Vagina (tissue), 2 donors: ENCODE measurements at regions not wholly inside any gene's neighbourhood (a gene's known extent, or its start where the extent isn't known, plus 50 kb on each side); places are given as distances from the start of the nearest gene placed in this dataset.

Experiments
- DNase-seq, 2 donors: peaks; one replicate each; pipeline ENCODE4 v3.0.0-alpha.2; 2017; ENCODE audit errors: extremely low spot score in 2 of 2
- H3K27ac ChIP-seq: fragments of 200-600 bp; sonication (generic); one replicate; pipeline ENCODE4 v1.5.1; 2019
- H3K27me3 ChIP-seq: fragments of 200-600 bp; sonication (generic); one replicate; pipeline ENCODE4 v1.5.1; 2019
- H3K36me3 ChIP-seq, 2 donors: fragments of 200-600 bp; sonication (generic); one replicate each; pipeline ENCODE4 v1.5.1; 2017 to 2019
- H3K4me1 ChIP-seq: fragments of 200-600 bp; sonication (generic); one replicate; pipeline ENCODE4 v1.5.1; 2019
- H3K4me3 ChIP-seq, 2 donors: fragments of 200-600 bp; sonication (generic); 1 replicate in 1 of 2; 2 replicates in 1 of 2; pipeline ENCODE4 v1.5.1; 2016 to 2019
- H3K9me3 ChIP-seq: fragments of 200-600 bp; sonication (generic); one replicate; pipeline ENCODE4 v1.5.1; 2019
- POLR2A ChIP-seq, 2 donors: fragments of 450-650 bp; IDR thresholded peaks; one replicate each; pipeline ENCODE4 v1.6.1; 2017; ENCODE audit warnings: antibody characterized with exemption in 2 of 2, mild to moderate bottlenecking in 2 of 2, moderate library complexity in 2 of 2
- POLR2AphosphoS5 ChIP-seq, 2 donors: sonication (generic); formaldehyde crosslinking; IDR thresholded peaks; one replicate each; pipeline ENCODE4 v1.9.0; 2017; ENCODE audit warnings: antibody characterized with exemption in 2 of 2, mild to moderate bottlenecking in 2 of 2, low read depth in 1 of 2; ENCODE audit not compliant: insufficient read depth in 1 of 2
- intact Hi-C: fragments of 100-400 bp; cut with DNase I; formaldehyde crosslinking; loops from one replicate; pipeline ENCODE4 v1.15.1; 2023
- TF ChIP-seq, protein P1 (sequence below), 3 experiments: fragments of 450-650 bp in 2 of 3; fragments of 200-600 bp in 1 of 3; sonication (generic) in 1 of 3; IDR thresholded peaks; one replicate each; pipeline ENCODE4 v1.5.1; 2017 to 2019; ENCODE audit warnings: antibody characterized with exemption in 3 of 3, mild to moderate bottlenecking in 2 of 3, moderate library complexity in 2 of 3

GRCh38 chr3:80000022-80000421 lies 232.2 kb upstream of the ROBO1 start:
- Histone ChIP-seq H3K9me3 (no peaks in the 10 kb centered on the region), H3K27ac (no peak overlapping the region), H3K27me3 (no peaks in the 10 kb centered on the region), H3K36me3 (no peaks in the 10 kb centered on the region), H3K4me1 (no peaks in the 10 kb centered on the region), H3K4me3 (no peak overlapping the region)
- DNase-seq: no peak
- TF ChIP-seq POLR2AphosphoS5 (IDR thresholded peaks at IDR 0.05; ENCODE audit: insufficient read depth in 1 of 2, low read depth in 1 of 2): no peak
- TF ChIP-seq, protein P1, sequence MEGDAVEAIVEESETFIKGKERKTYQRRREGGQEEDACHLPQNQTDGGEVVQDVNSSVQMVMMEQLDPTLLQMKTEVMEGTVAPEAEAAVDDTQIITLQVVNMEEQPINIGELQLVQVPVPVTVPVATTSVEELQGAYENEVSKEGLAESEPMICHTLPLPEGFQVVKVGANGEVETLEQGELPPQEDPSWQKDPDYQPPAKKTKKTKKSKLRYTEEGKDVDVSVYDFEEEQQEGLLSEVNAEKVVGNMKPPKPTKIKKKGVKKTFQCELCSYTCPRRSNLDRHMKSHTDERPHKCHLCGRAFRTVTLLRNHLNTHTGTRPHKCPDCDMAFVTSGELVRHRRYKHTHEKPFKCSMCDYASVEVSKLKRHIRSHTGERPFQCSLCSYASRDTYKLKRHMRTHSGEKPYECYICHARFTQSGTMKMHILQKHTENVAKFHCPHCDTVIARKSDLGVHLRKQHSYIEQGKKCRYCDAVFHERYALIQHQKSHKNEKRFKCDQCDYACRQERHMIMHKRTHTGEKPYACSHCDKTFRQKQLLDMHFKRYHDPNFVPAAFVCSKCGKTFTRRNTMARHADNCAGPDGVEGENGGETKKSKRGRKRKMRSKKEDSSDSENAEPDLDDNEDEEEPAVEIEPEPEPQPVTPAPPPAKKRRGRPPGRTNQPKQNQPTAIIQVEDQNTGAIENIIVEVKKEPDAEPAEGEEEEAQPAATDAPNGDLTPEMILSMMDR (IDR thresholded peaks at IDR 0.05): no peak
- no peak for TF ChIP-seq POLR2A (IDR thresholded peaks at IDR 0.05)
- intact Hi-C loops: no loop called here

DNA sequence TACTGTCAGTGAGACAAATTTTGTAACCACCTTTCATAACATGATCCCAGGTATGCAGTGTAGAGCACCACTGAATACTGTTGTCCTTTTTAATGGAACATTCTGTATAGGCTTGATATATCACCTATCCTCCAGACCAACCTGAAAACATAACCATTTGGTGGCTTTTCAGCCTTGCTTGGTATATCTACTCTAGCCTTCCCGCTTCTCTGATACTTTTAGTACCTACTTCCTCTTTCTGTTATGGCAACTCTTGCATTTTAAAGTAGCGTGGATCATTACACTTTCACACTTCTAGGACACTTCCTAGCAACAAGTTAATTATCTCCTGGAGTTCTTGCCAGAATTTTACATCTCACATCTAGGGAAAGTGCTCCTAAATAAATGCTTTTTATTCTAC lies 226.6 kb upstream of the ROBO1 start:
- H3K27me3 ChIP-seq: no peaks in the 10 kb centered on the region
- H3K36me3 ChIP-seq: no peaks in the 10 kb centered on the region
- intact Hi-C loops: loop anchor here (5.0 kb wide), 1 partner anchor 1982 kb away; no protein-coding TSS in a partner anchor
- no peak overlapping the region for H3K4me3 ChIP-seq
- H3K9me3 ChIP-seq: no peaks in the 10 kb centered on the region
- no peak for DNase-seq
- no peak for TF ChIP-seq POLR2AphosphoS5 (IDR thresholded peaks at IDR 0.05; ENCODE audit: insufficient read depth in 1 of 2, low read depth in 1 of 2)
- TF ChIP-seq, protein P1 (IDR thresholded peaks at IDR 0.05): no peak
- no peak for TF ChIP-seq POLR2A (IDR thresholded peaks at IDR 0.05)
- H3K27ac ChIP-seq: no peak overlapping the region
- H3K4me1 ChIP-seq: no peaks in the 10 kb centered on the region

DNA sequence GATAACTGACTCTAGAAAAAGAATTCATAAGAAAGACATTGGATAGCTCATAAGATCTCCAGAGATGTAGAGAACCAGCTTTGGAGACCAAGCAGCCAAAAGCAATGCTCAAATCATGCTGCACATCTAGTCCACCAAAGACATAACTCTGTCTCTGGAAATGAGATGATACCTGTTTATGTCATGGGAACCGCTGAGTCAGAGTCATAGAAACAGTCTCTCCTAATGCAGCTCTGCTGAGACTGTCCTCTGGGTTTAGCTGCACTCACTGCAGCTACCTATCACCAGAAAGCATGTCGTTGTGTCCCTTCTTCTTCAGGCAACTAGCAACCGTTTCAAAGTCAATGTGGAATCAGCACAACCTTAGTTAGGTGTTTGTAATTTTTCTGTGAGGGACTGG lies 218.5 kb upstream of the ROBO1 start:
- TF ChIP-seq, protein P1 (IDR thresholded peaks at IDR 0.05): no peak
- TF ChIP-seq POLR2AphosphoS5 (IDR thresholded peaks at IDR 0.05; ENCODE audit: insufficient read depth in 1 of 2, low read depth in 1 of 2) (no peak), POLR2A (IDR thresholded peaks at IDR 0.05) (no peak)
- H3K9me3 ChIP-seq: no peaks in the 10 kb centered on the region
- H3K4me1 ChIP-seq: no peaks in the 10 kb centered on the region
- no peak overlapping the region for H3K4me3 ChIP-seq
- H3K27ac ChIP-seq: no peak overlapping the region
- DNase-seq: no peak
- H3K27me3 ChIP-seq: no peaks in the 10 kb centered on the region
- no peaks in the 10 kb centered on the region for H3K36me3 ChIP-seq
- intact Hi-C loops: no loop called here

DNA sequence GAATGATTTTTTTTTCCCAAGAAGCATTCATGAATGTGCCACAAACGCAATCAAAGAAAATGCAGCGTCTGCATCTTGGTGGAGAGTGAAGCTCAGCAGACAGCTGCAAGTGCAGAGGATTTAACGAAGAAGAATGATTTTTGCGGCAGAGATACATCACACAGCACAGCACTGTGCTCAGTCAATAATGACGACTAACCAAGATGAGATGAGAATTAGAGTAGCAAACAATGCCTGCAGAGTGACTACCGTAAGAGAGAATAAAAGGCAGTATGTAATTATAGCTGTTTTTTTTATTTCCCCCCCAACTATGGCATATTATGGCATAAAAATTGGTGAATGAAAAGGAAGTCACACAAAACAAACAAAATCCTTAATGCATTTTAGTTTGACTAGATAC lies 218.0 kb upstream of the ROBO1 start:
- no peaks in the 10 kb centered on the region for H3K4me1 ChIP-seq
- H3K27ac ChIP-seq: no peak overlapping the region
- intact Hi-C loops: no loop called here
- no peaks in the 10 kb centered on the region for H3K36me3 ChIP-seq
- no peaks in the 10 kb centered on the region for H3K27me3 ChIP-seq
- TF ChIP-seq POLR2A (IDR thresholded peaks at IDR 0.05) (no peak), POLR2AphosphoS5 (IDR thresholded peaks at IDR 0.05; ENCODE audit: insufficient read depth in 1 of 2, low read depth in 1 of 2) (no peak)
- TF ChIP-seq, protein P1 (IDR thresholded peaks at IDR 0.05): no peak
- H3K4me3 ChIP-seq: no peak overlapping the region
- no peaks in the 10 kb centered on the region for H3K9me3 ChIP-seq
- DNase-seq: no peak

DNA sequence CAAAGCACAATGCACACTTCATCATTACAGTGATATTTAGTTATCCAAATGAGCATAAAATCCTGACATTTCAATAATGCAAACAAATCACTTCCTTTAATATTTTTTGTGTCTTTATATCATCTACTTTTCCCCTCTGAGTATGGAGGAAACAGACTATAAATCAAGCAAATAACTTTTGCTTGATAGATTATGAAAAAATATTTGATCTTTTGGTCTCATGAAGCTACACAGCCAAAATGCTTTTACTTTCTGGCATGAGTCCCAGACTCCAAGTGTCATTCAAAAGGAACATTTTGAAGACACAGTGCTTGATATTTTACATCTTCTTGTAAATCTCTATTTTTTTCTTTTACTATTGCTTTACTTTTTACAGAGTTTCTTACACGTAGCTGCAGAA lies 215.3 kb upstream of the ROBO1 start:
- TF ChIP-seq POLR2AphosphoS5 (IDR thresholded peaks at IDR 0.05; ENCODE audit: insufficient read depth in 1 of 2, low read depth in 1 of 2): no peak
- TF ChIP-seq, protein P1 (IDR thresholded peaks at IDR 0.05): no peak
- no peak for TF ChIP-seq POLR2A (IDR thresholded peaks at IDR 0.05)
- H3K4me3 ChIP-seq: no peak overlapping the region
- H3K27ac ChIP-seq: no peak overlapping the region
- no peaks in the 10 kb centered on the region for H3K27me3 ChIP-seq
- DNase-seq: no peak
- no peaks in the 10 kb centered on the region for H3K4me1 ChIP-seq
- no peaks in the 10 kb centered on the region for H3K36me3 ChIP-seq
- intact Hi-C loops: no loop called here
- no peaks in the 10 kb centered on the region for H3K9me3 ChIP-seq
